Urinary bladder (tissue), 3 donors: ENCODE measurements at regions not wholly inside any gene's neighbourhood (a gene's known extent, or its start where the extent isn't known, plus 50 kb on each side); places are given as distances from the start of the nearest gene placed in this dataset.
"Not testable (repeated sequence)": the region's sequence is repeated elsewhere in the genome, so short reads cannot be mapped to it uniquely, and the experiment has no call there.

ENCODE experiments used
- DNase-seq: peaks from one replicate; pipeline ENCODE4 v3.0.0-alpha.2; 2015; ENCODE audit errors: extremely low spot score
- H3K27ac ChIP-seq: one replicate; pipeline ENCODE4 v1.5.1; 2013; ENCODE audit warnings: low read depth, mild to moderate bottlenecking, moderate library complexity
- H3K36me3 ChIP-seq: one replicate; pipeline ENCODE4 v1.6.1; 2013; ENCODE audit warnings: mild to moderate bottlenecking, moderate library complexity; ENCODE audit not compliant: insufficient read depth
- H3K4me1 ChIP-seq: one replicate; pipeline ENCODE4 v1.6.1; 2013; ENCODE audit warnings: mild to moderate bottlenecking, moderate library complexity; ENCODE audit not compliant: insufficient read depth
- H3K4me3 ChIP-seq: one replicate; pipeline ENCODE4 v1.5.1; 2013; ENCODE audit warnings: low read depth, low read length
- WGBS: extraction: QIAGEN DNeasy Blood & Tissue Kit; methylation state at CpG from one replicate; pipeline ENCODE4 v1.1.7; 2013; 5-methylcytosine and 5-hydroxymethylcytosine counted together
- donor health status: healthy with polysubstance abuse.
- donor health status: healthy.

GRCh38 chr4:173998471-173999144 is 284.9 kb downstream of the FBXO8 start:
- H3K4me3 ChIP-seq = no peak overlapping the region
- DNase-seq = no peak
- 80% methylated on average over 6 of the region's 6 CpGs for WGBS
- H3K36me3 ChIP-seq = no peaks in the 10 kb centered on the region
- no peak overlapping the region for H3K27ac ChIP-seq
- H3K4me1 ChIP-seq = no peaks in the 10 kb centered on the region

GRCh38 chr4:173995779-173996178 is 287.7 kb downstream of the FBXO8 start:
- not testable (repeated sequence) for H3K36me3 ChIP-seq, DNase-seq, H3K4me1 ChIP-seq, H3K27ac ChIP-seq, H3K4me3 ChIP-seq
- 97% methylated on average over 4 of the region's 4 CpGs for WGBS

- H3K4me1 ChIP-seq = no peaks in the 10 kb centered on the region
- WGBS = 89% methylated on average over 3 of the region's 3 CpGs
- DNase-seq = no peak
- no peaks in the 10 kb centered on the region for H3K36me3 ChIP-seq
- H3K4me3 ChIP-seq = no peak overlapping the region
- no peak overlapping the region for H3K27ac ChIP-seq
Observed at GRCh38 chr4:173991814-173992213, 291.7 kb downstream of the FBXO8 start.

- Histone ChIP-seq H3K4me3 (peak overlapping the region; percentile 9), H3K4me1 (no peaks in the 10 kb centered on the region), H3K27ac (no peak overlapping the region), H3K36me3 (no peaks in the 10 kb centered on the region)
- 59% methylated on average over 1 of the region's 1 CpG for WGBS
- DNase-seq = no peak
Observed at GRCh38 chr4:173991316-173991715, 292.2 kb downstream of the FBXO8 start.

- Histone ChIP-seq H3K4me3 (peak overlapping the region; percentile 9), H3K27ac (no peak overlapping the region), H3K36me3 (no peaks in the 10 kb centered on the region), H3K4me1 (no peaks in the 10 kb centered on the region)
- no peak for DNase-seq
- WGBS = 16% methylated on average over 9 of the region's 9 CpGs
Observed at GRCh38 chr4:173990869-173991210, 292.6 kb downstream of the FBXO8 start.

GRCh38 chr4:173990126-173990868 is 293.2 kb downstream of the FBXO8 start:
- no peak overlapping the region for H3K27ac ChIP-seq
- no peaks in the 10 kb centered on the region for H3K36me3 ChIP-seq
- WGBS = 34% methylated on average over 6 of the region's 6 CpGs
- H3K4me1 ChIP-seq = no peaks in the 10 kb centered on the region
- H3K4me3 ChIP-seq = no peak overlapping the region
- DNase-seq = no peak

- not testable (repeated sequence) for DNase-seq, H3K27ac ChIP-seq
- 92% methylated on average over 3 of the region's 4 CpGs for WGBS
Observed at GRCh38 chr4:173963523-173963922, 319.9 kb downstream of the FBXO8 start.

GRCh38 chr4:173960398-173960797 is 323.1 kb downstream of the FBXO8 start:
- no peak for DNase-seq
- Histone ChIP-seq H3K27ac (no peak overlapping the region), H3K36me3 (no peaks in the 10 kb centered on the region), H3K4me1 (no peaks in the 10 kb centered on the region), H3K4me3 (no peak overlapping the region)
- 65% methylated on average over 5 of the region's 5 CpGs for WGBS

More at GRCh38 chr4:173963523-173963922, 319.9 kb downstream of the FBXO8 start:
- H3K36me3 ChIP-seq, H3K4me1 ChIP-seq, H3K4me3 ChIP-seq: not testable (repeated sequence)

- no peak overlapping the region for H3K27ac ChIP-seq
- H3K36me3 ChIP-seq = no peaks in the 10 kb centered on the region
- no peak for DNase-seq
- H3K4me3 ChIP-seq = no peak overlapping the region
- 0% methylated on average over 1 of the region's 1 CpG for WGBS
- no peaks in the 10 kb centered on the region for H3K4me1 ChIP-seq
Observed at GRCh38 chr4:173958445-173958844, 325.0 kb downstream of the FBXO8 start.

- H3K27ac ChIP-seq = no peak overlapping the region
- H3K36me3 ChIP-seq = no peaks in the 10 kb centered on the region
- H3K4me1 ChIP-seq = no peaks in the 10 kb centered on the region
- no peak overlapping the region for H3K4me3 ChIP-seq
- 40% methylated on average over 1 of the region's 1 CpG for WGBS
- DNase-seq = no peak
Observed at GRCh38 chr4:173943547-173943946, 339.9 kb downstream of the FBXO8 start.

GRCh38 chr4:173940146-173940545 is 343.3 kb downstream of the FBXO8 start:
- H3K4me1 ChIP-seq = no peaks in the 10 kb centered on the region
- DNase-seq = no peak
- no peaks in the 10 kb centered on the region for H3K36me3 ChIP-seq
- H3K4me3 ChIP-seq = no peak overlapping the region
- 30% methylated on average over 5 of the region's 5 CpGs for WGBS
- H3K27ac ChIP-seq = no peak overlapping the region

- DNase-seq = no peak
- Histone ChIP-seq H3K27ac (no peak overlapping the region), H3K36me3 (no peaks in the 10 kb centered on the region), H3K4me3 (no peak overlapping the region), H3K4me1 (no peaks in the 10 kb centered on the region)
- WGBS = 42% methylated on average over 2 of the region's 2 CpGs
Observed at GRCh38 chr4:173937631-173938270, 345.7 kb downstream of the FBXO8 start.

- DNase-seq = no peak
- Histone ChIP-seq H3K27ac (no peak overlapping the region), H3K4me1 (no peaks in the 10 kb centered on the region), H3K4me3 (no peak overlapping the region), H3K36me3 (no peaks in the 10 kb centered on the region)
- WGBS = 75% methylated on average over 1 of the region's 1 CpG
Observed at GRCh38 chr4:173936861-173937260, 346.6 kb downstream of the FBXO8 start.
